Peyer's patch (tissue), 4 donors: ENCODE measurements at regions not wholly inside any gene's neighbourhood (a gene's known extent, or its start where the extent isn't known, plus 50 kb on each side); places are given as distances from the start of the nearest gene placed in this dataset.

Source experiments
- DNase-seq, 3 donors: peaks; one replicate each; pipeline ENCODE4 v3.0.0-alpha.2; 2017 to 2019
- H3K27ac ChIP-seq, 4 donors: fragments of 200-600 bp; sonication (generic); one replicate each; pipeline ENCODE4 v1.5.1; 2016 to 2019
- H3K27me3 ChIP-seq, 2 donors: fragments of 200-600 bp; sonication (generic); one replicate each; pipeline ENCODE4 v1.5.1; 2019
- H3K36me3 ChIP-seq, 3 donors: fragments of 200-600 bp; sonication (generic); one replicate each; pipeline ENCODE4 v1.5.1; 2016 to 2019
- H3K4me1 ChIP-seq, 4 donors: fragments of 200-600 bp; sonication (generic); one replicate each; pipeline ENCODE4 v1.5.1; 2016 to 2019
- H3K4me3 ChIP-seq, 4 donors: fragments of 200-600 bp; sonication (generic); 1 replicate in 3 of 4; 2 replicates in 1 of 4; pipeline ENCODE4 v1.5.1; 2016 to 2019; ENCODE audit warnings: mild to moderate bottlenecking in 1 of 4
- H3K9me3 ChIP-seq, 4 donors: fragments of 200-600 bp; sonication (generic); one replicate each; pipeline ENCODE4 v1.5.1; 2016 to 2019; ENCODE audit warnings: mild to moderate bottlenecking in 1 of 4
- POLR2A ChIP-seq, 2 donors: fragments of 450-650 bp; IDR thresholded peaks; one replicate each; pipeline ENCODE4 v1.5.1; 2017; ENCODE audit warnings: antibody characterized with exemption in 2 of 2, mild to moderate bottlenecking in 2 of 2, moderate library complexity in 2 of 2
- TF ChIP-seq, protein P1 (sequence below), 6 experiments: fragments of 450-650 bp in 4 of 6; fragments of 200-600 bp in 2 of 6; sonication (generic) in 1 of 6; IDR thresholded peaks; one replicate each; pipeline ENCODE4 v1.5.1; 2017 to 2019; ENCODE audit warnings: antibody characterized with exemption in 6 of 6, mild to moderate bottlenecking in 3 of 6, moderate library complexity in 1 of 6

DNA sequence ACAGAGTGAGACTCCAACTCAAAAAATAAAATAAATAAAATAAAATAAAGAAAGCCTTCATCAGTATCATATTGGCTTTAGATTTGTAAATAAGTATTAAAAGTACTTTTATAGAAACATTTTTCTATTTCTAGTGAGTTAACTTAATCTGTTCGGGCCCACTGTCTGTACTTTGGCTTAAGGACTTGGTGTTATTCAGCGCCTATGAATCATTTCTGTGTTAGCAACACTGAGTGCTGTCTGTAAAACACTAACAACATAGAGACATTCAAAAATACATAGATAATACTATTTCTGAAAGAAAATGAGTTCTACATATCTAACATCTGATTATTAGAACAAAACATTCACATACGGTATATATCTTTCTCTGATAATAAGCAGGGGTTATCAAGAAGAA is 221.5 kb upstream of the CDH19 start:
- no peak overlapping the region for H3K27ac ChIP-seq
- DNase-seq, result no peak
- TF ChIP-seq, protein P1, sequence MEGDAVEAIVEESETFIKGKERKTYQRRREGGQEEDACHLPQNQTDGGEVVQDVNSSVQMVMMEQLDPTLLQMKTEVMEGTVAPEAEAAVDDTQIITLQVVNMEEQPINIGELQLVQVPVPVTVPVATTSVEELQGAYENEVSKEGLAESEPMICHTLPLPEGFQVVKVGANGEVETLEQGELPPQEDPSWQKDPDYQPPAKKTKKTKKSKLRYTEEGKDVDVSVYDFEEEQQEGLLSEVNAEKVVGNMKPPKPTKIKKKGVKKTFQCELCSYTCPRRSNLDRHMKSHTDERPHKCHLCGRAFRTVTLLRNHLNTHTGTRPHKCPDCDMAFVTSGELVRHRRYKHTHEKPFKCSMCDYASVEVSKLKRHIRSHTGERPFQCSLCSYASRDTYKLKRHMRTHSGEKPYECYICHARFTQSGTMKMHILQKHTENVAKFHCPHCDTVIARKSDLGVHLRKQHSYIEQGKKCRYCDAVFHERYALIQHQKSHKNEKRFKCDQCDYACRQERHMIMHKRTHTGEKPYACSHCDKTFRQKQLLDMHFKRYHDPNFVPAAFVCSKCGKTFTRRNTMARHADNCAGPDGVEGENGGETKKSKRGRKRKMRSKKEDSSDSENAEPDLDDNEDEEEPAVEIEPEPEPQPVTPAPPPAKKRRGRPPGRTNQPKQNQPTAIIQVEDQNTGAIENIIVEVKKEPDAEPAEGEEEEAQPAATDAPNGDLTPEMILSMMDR (IDR thresholded peaks at IDR 0.05), result no peak
- TF ChIP-seq POLR2A (IDR thresholded peaks at IDR 0.05), result no peak

DNA sequence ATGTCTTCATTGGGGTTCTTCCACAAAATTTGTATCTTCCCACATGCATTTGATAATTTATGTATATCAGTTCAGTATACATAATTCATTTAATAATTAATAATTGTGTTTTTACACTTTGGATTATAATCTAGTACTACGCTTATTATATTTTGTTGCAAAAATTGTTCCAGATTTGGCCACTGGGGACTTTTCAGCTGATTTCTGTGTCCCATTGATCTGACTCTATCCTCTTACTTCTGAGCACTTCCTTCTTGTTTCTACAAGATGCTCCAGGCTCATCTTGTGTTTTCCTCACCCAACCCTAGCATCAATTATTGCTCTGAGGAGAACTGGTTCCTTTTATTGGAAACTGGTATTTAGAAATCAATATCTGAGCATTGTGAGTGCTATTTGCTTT is 215.3 kb upstream of the CDH19 start:
- DNase-seq, result no peak
- H3K4me1 ChIP-seq, result no peaks in the 10 kb centered on the region

More for the DNA sequence above, 221.5 kb upstream of the CDH19 start:
- Histone ChIP-seq H3K27me3 (no peaks in the 10 kb centered on the region), H3K4me1 (no peaks in the 10 kb centered on the region), H3K9me3 (no peaks in the 10 kb centered on the region), H3K36me3 (no peaks in the 10 kb centered on the region), H3K4me3 (no peak overlapping the region)

DNA sequence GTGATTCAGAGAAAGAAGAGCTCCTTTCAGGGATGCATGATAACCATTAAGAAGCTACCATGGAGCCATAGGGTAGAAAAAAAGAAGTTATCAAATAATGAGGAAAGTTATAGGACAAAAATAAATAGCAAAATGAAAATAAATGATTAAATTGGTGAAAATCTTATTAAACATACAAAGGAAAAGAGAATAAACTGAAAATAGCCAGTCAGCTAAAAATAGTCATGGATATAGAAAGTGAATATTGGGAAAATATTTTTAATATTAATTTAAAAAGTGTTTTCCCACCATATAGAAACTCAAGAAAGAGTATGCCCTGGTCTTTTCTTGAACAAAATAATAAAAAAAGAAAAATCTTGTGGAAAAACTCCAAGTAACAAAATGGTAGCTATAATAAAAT is 209.2 kb upstream of the CDH19 start:
- no peak for DNase-seq
- Histone ChIP-seq H3K27me3 (no peaks in the 10 kb centered on the region), H3K4me1 (no peaks in the 10 kb centered on the region), H3K9me3 (no peaks in the 10 kb centered on the region), H3K36me3 (no peaks in the 10 kb centered on the region), H3K4me3 (no peak overlapping the region), H3K27ac (no peak overlapping the region)
- TF ChIP-seq POLR2A (IDR thresholded peaks at IDR 0.05), result no peak
- TF ChIP-seq, protein P1 (IDR thresholded peaks at IDR 0.05), result no peak

More for the DNA sequence above, 215.3 kb upstream of the CDH19 start:
- Histone ChIP-seq H3K27ac (no peak overlapping the region), H3K9me3 (no peaks in the 10 kb centered on the region), H3K27me3 (no peaks in the 10 kb centered on the region), H3K4me3 (no peak overlapping the region), H3K36me3 (no peaks in the 10 kb centered on the region)
- TF ChIP-seq POLR2A (IDR thresholded peaks at IDR 0.05), result no peak
- TF ChIP-seq, protein P1 (IDR thresholded peaks at IDR 0.05), result no peak

DNA sequence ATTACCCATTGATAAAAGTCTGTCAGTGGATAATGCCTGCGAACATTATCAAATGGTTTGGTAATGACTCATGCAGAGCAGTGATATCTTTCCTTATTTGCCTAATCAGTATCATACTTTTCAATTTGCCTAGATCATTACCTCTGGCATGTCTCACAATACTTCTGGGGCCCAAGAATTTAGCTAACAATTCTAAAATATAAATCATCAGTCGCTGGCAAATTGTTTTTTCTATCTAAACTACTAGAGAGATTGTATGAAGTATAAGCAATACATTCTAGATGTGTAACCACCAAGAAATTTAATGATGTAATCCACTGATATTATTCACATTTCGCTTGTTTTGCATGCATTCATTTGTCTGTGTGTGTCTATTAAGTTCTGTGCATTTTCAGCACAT is 191.2 kb upstream of the CDH19 start:
- Histone ChIP-seq H3K27ac (no peak overlapping the region), H3K9me3 (no peaks in the 10 kb centered on the region), H3K4me3 (no peak overlapping the region)

DNA sequence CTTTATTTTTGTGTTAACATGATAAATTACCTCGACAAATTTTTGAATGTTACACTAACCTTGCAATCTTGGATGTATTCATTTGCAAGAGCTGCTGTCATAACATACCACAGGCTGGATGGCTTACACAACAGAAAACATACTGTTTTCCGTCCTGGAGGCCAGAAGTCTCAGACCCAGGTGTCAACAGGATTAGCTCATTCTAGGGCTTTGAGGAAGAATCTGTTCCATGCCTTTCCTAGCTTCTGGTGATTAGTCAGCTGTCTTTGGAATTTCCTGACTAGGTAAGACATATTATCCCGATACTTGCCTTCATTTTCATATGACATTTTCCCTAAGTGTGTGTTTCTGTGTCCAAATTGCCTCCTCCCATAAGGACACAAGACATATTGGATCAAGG is 188.6 kb upstream of the CDH19 start:
- Histone ChIP-seq H3K4me3 (no peak overlapping the region), H3K36me3 (no peaks in the 10 kb centered on the region), H3K27ac (no peak overlapping the region), H3K27me3 (no peaks in the 10 kb centered on the region), H3K9me3 (no peaks in the 10 kb centered on the region), H3K4me1 (no peaks in the 10 kb centered on the region)
- TF ChIP-seq, protein P1 (IDR thresholded peaks at IDR 0.05), result no peak
- no peak for TF ChIP-seq POLR2A (IDR thresholded peaks at IDR 0.05)
- DNase-seq, result no peak

More for the DNA sequence above, 191.2 kb upstream of the CDH19 start:
- no peaks in the 10 kb centered on the region for H3K4me1 ChIP-seq
- no peaks in the 10 kb centered on the region for H3K36me3 ChIP-seq
- no peak for DNase-seq
- TF ChIP-seq, protein P1 (IDR thresholded peaks at IDR 0.05), result no peak
- no peak for TF ChIP-seq POLR2A (IDR thresholded peaks at IDR 0.05)
- H3K27me3 ChIP-seq, result no peaks in the 10 kb centered on the region

DNA sequence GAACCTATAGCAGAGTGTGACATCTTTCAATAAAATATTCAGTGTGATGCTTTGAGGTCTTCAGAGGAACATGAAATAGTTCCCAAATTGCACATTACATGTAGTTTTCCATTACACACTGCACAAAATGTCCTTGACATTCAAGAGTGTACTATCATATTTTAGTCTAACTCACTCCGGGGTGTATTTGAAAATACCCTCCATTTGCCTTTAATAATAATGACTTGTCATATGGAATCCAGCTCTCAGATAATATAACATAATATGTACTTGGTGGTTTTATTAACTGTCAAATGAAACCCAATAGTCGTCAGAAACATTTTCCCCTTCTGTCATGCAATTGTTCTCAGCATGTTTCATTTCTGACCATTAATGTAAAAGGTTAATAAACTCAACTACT is 176.7 kb upstream of the CDH19 start:
- Histone ChIP-seq H3K9me3 (no peaks in the 10 kb centered on the region), H3K27ac (no peak overlapping the region), H3K4me1 (no peaks in the 10 kb centered on the region)

More for the DNA sequence above, 176.7 kb upstream of the CDH19 start:
- H3K27me3 ChIP-seq, result no peaks in the 10 kb centered on the region
- TF ChIP-seq, protein P1 (IDR thresholded peaks at IDR 0.05), result no peak
- TF ChIP-seq POLR2A (IDR thresholded peaks at IDR 0.05), result no peak
- no peak overlapping the region for H3K4me3 ChIP-seq
- H3K36me3 ChIP-seq, result no peaks in the 10 kb centered on the region
- no peak for DNase-seq
